CD4-positive, alpha-beta T cell (primary cell): ENCODE measurements at regions not wholly inside any gene's neighbourhood (a gene's known extent, or its start where the extent isn't known, plus 50 kb on each side); places are given as distances from the start of the nearest gene placed in this dataset.

Experiments
- ATAC-seq: fragments of 200-7000 bp; cut with Tn5 transposase; one replicate; pipeline ENCODE4 v1.10.0; 2022; ENCODE audit warnings: mild to moderate bottlenecking; ENCODE audit not compliant: poor library complexity
- CTCF ChIA-PET: fragments of 350-600 bp; sonication (Branson Sonifier 250); formaldehyde crosslinking; loops from one replicate; lab custom pipeline; 2021; ENCODE audit warnings: antibody characterized with exemption, inconsistent platforms; lab: Charles Lee
- POLR2A ChIA-PET: fragments of 350-600 bp; sonication (Branson Sonifier 250); formaldehyde crosslinking; loops from one replicate; lab custom pipeline; 2021; ENCODE audit warnings: antibody characterized with exemption, inconsistent platforms; lab: Charles Lee
- DNase-seq, 14 experiments: peaks; one replicate each; pipeline ENCODE4 v3.0.0-alpha.2; 2013 to 2020; ENCODE audit warnings: mixed read lengths in 2 of 14
- H3K27ac ChIP-seq, 2 donors: one replicate each; pipeline versions ENCODE4 v1.5.1 to v1.7.0; 2013; ENCODE audit warnings: low read length in 2 of 2, low read depth in 1 of 2, mild to moderate bottlenecking in 1 of 2
- H3K27me3 ChIP-seq, 2 experiments: 1 replicate in 1 of 2; 2 replicates in 1 of 2; pipeline versions ENCODE4 v1.6.1 to v1.7.0; 2013; ENCODE audit warnings: low read length in 2 of 2, control low read depth in 1 of 2, mild to moderate bottlenecking in 1 of 2, moderate library complexity in 1 of 2; ENCODE audit not compliant: insufficient read depth in 2 of 2, control insufficient read depth in 1 of 2
- H3K36me3 ChIP-seq: one replicate; pipeline ENCODE4 v1.6.1; 2013; ENCODE audit warnings: low read length, control low read depth; ENCODE audit not compliant: insufficient read depth
- H3K4me1 ChIP-seq: one replicate; pipeline ENCODE4 v1.6.1; 2013; ENCODE audit warnings: low read length, control low read depth; ENCODE audit not compliant: insufficient read depth
- H3K4me3 ChIP-seq: one replicate; pipeline ENCODE4 v1.5.1; 2013; ENCODE audit warnings: mild to moderate bottlenecking, low read length, moderate library complexity
- H3K9me3 ChIP-seq, 2 experiments: 1 replicate in 1 of 2; 2 replicates in 1 of 2; pipeline versions ENCODE4 v1.6.1 to v1.7.0; 2013; ENCODE audit warnings: low read length in 2 of 2, mild to moderate bottlenecking in 2 of 2, control low read depth in 1 of 2, moderate library complexity in 1 of 2; ENCODE audit not compliant: control insufficient read depth in 1 of 2, insufficient read depth in 1 of 2
- H3K27ac Mint-ChIP-seq: one replicate; pipeline ENCODE4 v1.8.0; 2020; ENCODE audit warnings: mixed read lengths
- H3K27me3 Mint-ChIP-seq: one replicate; pipeline ENCODE4 v1.8.0; 2021; ENCODE audit warnings: mixed read lengths
- H3K36me3 Mint-ChIP-seq: one replicate; pipeline ENCODE4 v1.8.0; 2021; ENCODE audit warnings: low read depth, mixed read lengths
- H3K4me1 Mint-ChIP-seq: one replicate; pipeline ENCODE4 v1.8.0; 2021; ENCODE audit warnings: low read depth, mixed read lengths
- H3K4me3 Mint-ChIP-seq: one replicate; pipeline ENCODE4 v1.8.0; 2020; ENCODE audit warnings: mild to moderate bottlenecking, mixed read lengths
- H3K9me3 Mint-ChIP-seq: one replicate; pipeline ENCODE4 v1.8.0; 2020; ENCODE audit warnings: mixed read lengths
- CTCF ChIP-seq: fragments of 200-600 bp; IDR thresholded peaks from one replicate; pipeline ENCODE4 v1.8.0; 2022; ENCODE audit warnings: antibody characterized with exemption, mild to moderate bottlenecking
- intact Hi-C, 2 experiments: fragments of 100-400 bp; cut with DNase I in 1 of 2; cut with micrococcal nuclease in 1 of 2; formaldehyde crosslinking; loops; one replicate each; pipeline versions ENCODE4 v1.15.1 to v1.9.0; 2023 to 2025; cut with DNase I, micrococcal nuclease

DNA sequence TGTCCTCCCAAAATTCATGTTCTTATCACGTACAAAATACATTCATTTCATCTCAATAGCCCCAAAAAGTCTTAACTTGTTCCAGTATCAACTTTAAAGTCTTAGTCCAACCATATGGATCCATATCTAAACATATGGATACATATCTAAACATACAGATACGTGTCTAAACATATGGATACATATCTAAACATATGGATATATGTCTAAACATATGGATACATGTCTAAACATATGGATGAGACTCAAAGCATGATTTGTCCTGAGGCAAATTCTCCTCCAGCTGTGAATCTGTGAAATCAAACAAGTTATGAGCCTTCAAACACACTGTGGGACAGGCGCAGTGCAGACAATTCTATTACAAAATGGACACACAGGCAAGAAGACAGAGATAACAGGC is 709.0 kb downstream of the TBC1D22A start:
- ChIA-PET CTCF (no interaction called here), POLR2A (no interaction called here)
- peaks cover 4% of the 10 kb centered on the region for H3K9me3 Mint-ChIP-seq
- H3K36me3 Mint-ChIP-seq = no peaks in the 10 kb centered on the region
- Histone ChIP-seq H3K36me3 (no peaks in the 10 kb centered on the region), H3K9me3 (peaks cover 0 to 4% of the 10 kb centered on the region in 2 experiments), H3K27me3 (peaks cover 0 to 2% of the 10 kb centered on the region in 2 experiments), H3K27ac (no peak overlapping the region), H3K4me1 (no peaks in the 10 kb centered on the region), H3K4me3 (no peak overlapping the region)
- H3K4me1 Mint-ChIP-seq = peaks cover 10% of the 10 kb centered on the region
- H3K27me3 Mint-ChIP-seq = peaks cover 9% of the 10 kb centered on the region
- H3K27ac Mint-ChIP-seq = no peak overlapping the region
- H3K4me3 Mint-ChIP-seq = no peak overlapping the region
- ATAC-seq (no peak), DNase-seq (no peak)
- intact Hi-C loops = no loop called here
- TF ChIP-seq CTCF = no peak

DNA sequence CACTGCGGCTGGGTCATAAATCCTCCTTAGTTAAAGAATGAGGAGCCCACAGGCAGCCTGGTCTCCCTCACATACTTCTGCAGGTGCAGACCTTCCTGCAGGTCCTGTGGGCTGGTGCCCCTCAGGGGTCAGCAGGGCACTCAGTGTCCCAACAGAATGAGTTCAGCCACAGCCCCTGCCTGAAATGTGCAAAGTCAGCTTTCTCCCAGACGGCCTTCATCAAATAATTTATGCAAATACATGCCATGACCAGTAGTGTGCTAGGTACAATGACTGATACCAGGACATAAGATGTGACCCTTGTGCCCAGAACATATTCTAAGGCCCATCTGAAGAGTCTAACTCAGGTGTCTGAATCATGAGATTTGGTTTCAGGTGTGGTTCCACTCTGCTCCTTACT is 703.4 kb downstream of the TBC1D22A start:
- ATAC-seq (no peak), DNase-seq (no peak)
- Histone ChIP-seq H3K36me3 (no peaks in the 10 kb centered on the region), H3K27ac (no peak overlapping the region), H3K9me3 (peaks cover 0 to 10% of the 10 kb centered on the region in 2 experiments), H3K4me3 (no peak overlapping the region), H3K27me3 (peaks cover 0 to 2% of the 10 kb centered on the region in 2 experiments), H3K4me1 (no peaks in the 10 kb centered on the region)
- Mint-ChIP-seq H3K27me3 (peaks cover 4% of the 10 kb centered on the region), H3K4me1 (no peaks in the 10 kb centered on the region), H3K4me3 (no peak overlapping the region), H3K36me3 (no peaks in the 10 kb centered on the region), H3K27ac (no peak overlapping the region), H3K9me3 (peaks cover 8% of the 10 kb centered on the region)
- ChIA-PET POLR2A (no interaction called here), CTCF (no interaction called here)
- no peak for TF ChIP-seq CTCF
- intact Hi-C loops = no loop called here

DNA sequence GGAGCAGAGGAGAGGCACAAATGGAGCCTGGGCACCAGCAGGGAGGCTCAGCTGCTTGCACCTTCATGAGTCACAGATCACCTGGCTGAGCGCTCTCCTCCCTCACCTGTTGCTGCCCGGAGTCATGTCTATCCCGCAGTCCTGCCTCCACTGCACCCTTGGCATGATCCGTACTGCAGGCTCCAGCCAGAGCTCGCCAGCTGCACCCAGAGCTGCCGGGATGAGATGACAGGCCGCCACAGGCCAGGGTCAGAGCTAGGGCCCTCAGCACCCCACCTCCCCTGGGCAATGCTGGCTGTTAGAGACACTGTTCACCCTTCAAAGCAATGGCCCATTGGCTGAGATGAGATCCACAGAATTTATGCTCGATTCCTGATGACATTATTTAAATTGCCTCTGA is 702.8 kb downstream of the TBC1D22A start:
- CTCF ChIA-PET = no interaction called here
- Histone ChIP-seq H3K36me3 (no peaks in the 10 kb centered on the region), H3K9me3 (peaks cover 0 to 10% of the 10 kb centered on the region in 2 experiments), H3K27ac (no peak overlapping the region), H3K4me3 (no peak overlapping the region), H3K4me1 (no peaks in the 10 kb centered on the region), H3K27me3 (peaks cover 0 to 2% of the 10 kb centered on the region in 2 experiments)
- no peak overlapping the region for H3K27ac Mint-ChIP-seq
- no peaks in the 10 kb centered on the region for H3K36me3 Mint-ChIP-seq
- no peaks in the 10 kb centered on the region for H3K4me1 Mint-ChIP-seq
- DNase-seq (no peak), ATAC-seq (no peak)
- peaks cover 4% of the 10 kb centered on the region for H3K27me3 Mint-ChIP-seq
- peaks cover 8% of the 10 kb centered on the region for H3K9me3 Mint-ChIP-seq
- intact Hi-C loops = no loop called here
- no peak for TF ChIP-seq CTCF
- H3K4me3 Mint-ChIP-seq = no peak overlapping the region
- POLR2A ChIA-PET = no interaction called here
